ENCODE measurements at regions not wholly inside any gene's neighbourhood (a gene's known extent, or its start where the extent isn't known, plus 50 kb on each side); places are given as distances from the start of the nearest gene placed in this dataset.

GRCh38 chr2:38427054-38427453 lies 50.0 kb upstream of the ATL2 start:
- DNase-seq = no peak
